Vagina (tissue), 2 donors: ENCODE measurements at regions not wholly inside any gene's neighbourhood (a gene's known extent, or its start where the extent isn't known, plus 50 kb on each side); places are given as distances from the start of the nearest gene placed in this dataset.

Experiments used
- CTCF ChIP-seq, 3 experiments: fragments of 450-650 bp in 2 of 3; fragments of 200-600 bp in 1 of 3; sonication (generic) in 1 of 3; IDR thresholded peaks; one replicate each; pipeline ENCODE4 v1.5.1; 2017 to 2019; ENCODE audit warnings: antibody characterized with exemption in 3 of 3, mild to moderate bottlenecking in 2 of 3, moderate library complexity in 2 of 3
- POLR2A ChIP-seq, 2 donors: fragments of 450-650 bp; IDR thresholded peaks; one replicate each; pipeline ENCODE4 v1.6.1; 2017; ENCODE audit warnings: antibody characterized with exemption in 2 of 2, mild to moderate bottlenecking in 2 of 2, moderate library complexity in 2 of 2
- POLR2AphosphoS5 ChIP-seq, 2 donors: sonication (generic); formaldehyde crosslinking; IDR thresholded peaks; one replicate each; pipeline ENCODE4 v1.9.0; 2017; ENCODE audit warnings: antibody characterized with exemption in 2 of 2, mild to moderate bottlenecking in 2 of 2, low read depth in 1 of 2; ENCODE audit not compliant: insufficient read depth in 1 of 2

- TF ChIP-seq CTCF (IDR thresholded peaks at IDR 0.05) (no peak), POLR2AphosphoS5 (IDR thresholded peaks at IDR 0.05; ENCODE audit: insufficient read depth in 1 of 2, low read depth in 1 of 2) (no peak), POLR2A (IDR thresholded peaks at IDR 0.05) (no peak)
Observed at GRCh38 chr5:165184183-165184582, 1678.8 kb downstream of the MAT2B start.
